Kidney (tissue), 13 donors: ENCODE measurements at regions not wholly inside any gene's neighbourhood (a gene's known extent, or its start where the extent isn't known, plus 50 kb on each side); places are given as distances from the start of the nearest gene placed in this dataset.
"Not testable (repeated sequence)": the region's sequence is repeated elsewhere in the genome, so short reads cannot be mapped to it uniquely, and the experiment has no call there.

Experiments used
- DNase-seq, 5 donors: peaks; one replicate each; pipeline ENCODE4 v3.0.0-alpha.2; 2013 to 2020
- FAIRE-seq: peaks from 2 replicates; lab custom pipeline; 2012; peaks lifted over from hg19 to GRCh38; lab: Jason Lieb, UNC
- H3K27ac ChIP-seq, 2 donors: one replicate each; pipeline ENCODE4 v1.7.0; 2013; ENCODE audit warnings: low read depth in 2 of 2, low read length in 2 of 2, inconsistent platforms in 1 of 2
- H3K27me3 ChIP-seq: one replicate; pipeline ENCODE4 v1.7.1; 2013; ENCODE audit warnings: low read length, inconsistent platforms; ENCODE audit not compliant: control insufficient read depth, insufficient read depth
- H3K36me3 ChIP-seq, 3 donors: one replicate each; pipeline versions ENCODE4 v1.7.0 to v1.7.1; 2013; ENCODE audit warnings: low read length in 3 of 3, control low read depth in 1 of 3, inconsistent platforms in 1 of 3; ENCODE audit not compliant: insufficient read depth in 3 of 3, control insufficient read depth in 2 of 3
- H3K4me1 ChIP-seq, 3 donors: one replicate each; pipeline versions ENCODE4 v1.7.0 to v1.7.1; 2013; ENCODE audit warnings: low read length in 3 of 3, inconsistent platforms in 1 of 3, low read depth in 1 of 3; ENCODE audit not compliant: control insufficient read depth in 2 of 3, insufficient read depth in 2 of 3
- H3K4me3 ChIP-seq, 3 donors: one replicate each; pipeline versions ENCODE4 v1.7.0 to v1.8.1; 2013; ENCODE audit warnings: low read length in 3 of 3, control low read depth in 1 of 3, inconsistent platforms in 1 of 3
- H3K9ac ChIP-seq, 3 donors: one replicate each; pipeline versions ENCODE4 v1.7.0 to v1.7.1; 2013; ENCODE audit warnings: low read length in 3 of 3, control low read depth in 1 of 3, inconsistent platforms in 1 of 3
- H3K9me3 ChIP-seq, 3 donors: one replicate each; pipeline versions ENCODE4 v1.7.0 to v1.7.1; 2013; ENCODE audit warnings: low read length in 3 of 3, control low read depth in 1 of 3, inconsistent platforms in 1 of 3; ENCODE audit not compliant: control insufficient read depth in 2 of 3, insufficient read depth in 1 of 3
- intact Hi-C: fragments of 100-400 bp; cut with DNase I; formaldehyde crosslinking; loops from one replicate; pipeline ENCODE4 v1.11.1; 2022
- TF ChIP-seq, protein P1 (sequence below): IDR thresholded peaks from 3 replicates; pipeline ENCODE4 v1.5.1; 2012; ENCODE audit warnings: mild to moderate bottlenecking, moderate library complexity, borderline replicate concordance; ENCODE audit not compliant: insufficient read depth; ENCODE audit errors: extremely low read depth
- donor health status: control.
- donor health status: control.
- donor health status: control.
- donor health status: control.
- donor health status: control.
- donor health status: DM: yes; HTN: yes; CAD: no.
- donor health status: Normal renal cell carcinoma (clear cell type).

DNA sequence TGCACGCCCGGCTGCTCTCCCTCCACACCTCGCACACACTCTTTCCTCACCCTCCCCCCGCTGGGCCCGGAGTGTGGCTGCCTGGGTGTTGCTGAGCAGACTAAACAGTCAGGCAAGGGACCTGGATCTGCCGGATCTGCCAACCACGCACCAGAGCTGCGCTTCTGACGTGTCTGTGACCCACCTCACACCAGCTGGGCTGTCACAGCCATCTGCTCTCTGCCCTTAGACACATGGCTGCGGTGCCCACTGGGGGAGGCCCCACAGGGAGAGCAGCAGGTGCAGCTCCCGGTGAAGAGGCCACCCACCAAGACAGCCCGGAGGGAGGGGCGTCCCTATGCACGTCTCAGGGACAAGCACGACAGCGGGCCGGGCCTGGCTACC is 5403.1 kb upstream of the TPTE start:
- FAIRE-seq, H3K27ac ChIP-seq, H3K4me3 ChIP-seq, H3K9me3 ChIP-seq, intact Hi-C loops, H3K36me3 ChIP-seq, H3K27me3 ChIP-seq, H3K4me1 ChIP-seq, H3K9ac ChIP-seq: not testable (repeated sequence)
- peak in 1 of 5 donors; percentile 42 for DNase-seq

DNA sequence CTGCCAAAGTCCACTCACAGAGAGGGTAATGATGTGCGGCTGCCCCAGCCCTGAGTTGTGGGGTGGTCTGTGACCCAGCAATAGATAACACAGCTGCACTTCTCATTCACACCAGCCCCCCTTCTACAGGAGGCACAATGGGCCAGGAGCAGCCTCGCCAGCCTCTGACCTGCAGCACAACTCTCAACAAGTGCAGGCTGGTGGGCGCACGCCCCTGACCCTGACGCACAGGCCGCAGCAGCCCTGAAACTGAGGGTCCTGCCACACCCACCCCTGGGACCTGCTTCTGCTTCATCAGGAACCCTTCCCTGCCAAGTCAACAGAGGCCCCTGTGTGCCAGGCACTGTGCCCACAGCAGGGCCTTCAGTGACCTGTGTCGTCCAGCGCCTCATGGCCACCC is 5402.2 kb upstream of the TPTE start:
- H3K27ac ChIP-seq, intact Hi-C loops, FAIRE-seq, H3K9me3 ChIP-seq, H3K9ac ChIP-seq, H3K27me3 ChIP-seq, H3K4me1 ChIP-seq, H3K36me3 ChIP-seq, H3K4me3 ChIP-seq: not testable (repeated sequence)
- peak in 2 of 5 donors; percentile 43 to 65 for DNase-seq

DNA sequence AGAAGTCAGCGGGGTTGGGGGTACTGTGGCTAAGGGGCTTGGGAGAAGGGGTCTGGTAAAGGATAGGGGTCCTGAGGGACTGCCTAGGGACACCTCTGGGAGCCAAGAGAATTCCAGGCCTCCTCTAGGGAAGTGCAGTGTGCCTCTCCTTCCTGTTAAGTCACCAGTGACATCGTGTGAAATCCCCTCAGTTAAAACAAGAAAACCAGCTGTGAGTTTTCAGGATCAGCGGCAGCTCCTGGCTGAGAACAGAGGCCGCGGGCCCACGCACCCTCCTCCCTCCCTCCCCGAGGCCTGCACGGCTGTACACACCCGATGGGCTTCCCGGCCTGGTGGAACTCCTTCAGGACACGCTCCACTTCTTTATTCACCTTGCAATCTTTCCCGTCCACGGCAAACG is 5400.0 kb upstream of the TPTE start:
- FAIRE-seq, intact Hi-C loops, H3K9ac ChIP-seq, H3K4me3 ChIP-seq, H3K4me1 ChIP-seq, H3K36me3 ChIP-seq, H3K9me3 ChIP-seq, H3K27me3 ChIP-seq: not testable (repeated sequence)
- peak in 4 of 5 donors; percentile 19 to 66 (median 38) for DNase-seq
- peak overlapping the region in 1 of 2 donors; percentile 37 for H3K27ac ChIP-seq

DNA sequence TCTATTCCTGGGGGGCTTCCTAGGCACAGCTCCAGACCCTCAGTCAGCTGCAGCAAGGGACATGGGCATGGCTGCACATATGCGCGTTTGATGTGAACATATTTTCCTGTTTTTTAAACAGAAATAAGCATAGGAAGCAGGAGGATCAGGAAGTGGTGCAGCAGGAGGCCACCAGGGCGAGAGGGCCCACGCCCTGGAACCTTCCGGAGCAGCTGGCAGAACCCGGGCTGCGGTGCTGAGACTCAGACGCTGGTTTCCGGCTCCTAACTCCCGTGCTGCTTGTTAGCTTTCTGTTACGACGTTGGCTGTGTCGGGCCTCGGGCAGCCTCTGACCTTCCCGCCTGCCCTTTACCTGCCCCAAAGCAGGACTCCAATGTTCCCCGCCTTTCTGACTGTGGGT is 5399.5 kb upstream of the TPTE start:
- H3K27me3 ChIP-seq, H3K4me3 ChIP-seq, H3K9me3 ChIP-seq, intact Hi-C loops, H3K27ac ChIP-seq, H3K9ac ChIP-seq, H3K4me1 ChIP-seq, H3K36me3 ChIP-seq, DNase-seq, FAIRE-seq: not testable (repeated sequence)

DNA sequence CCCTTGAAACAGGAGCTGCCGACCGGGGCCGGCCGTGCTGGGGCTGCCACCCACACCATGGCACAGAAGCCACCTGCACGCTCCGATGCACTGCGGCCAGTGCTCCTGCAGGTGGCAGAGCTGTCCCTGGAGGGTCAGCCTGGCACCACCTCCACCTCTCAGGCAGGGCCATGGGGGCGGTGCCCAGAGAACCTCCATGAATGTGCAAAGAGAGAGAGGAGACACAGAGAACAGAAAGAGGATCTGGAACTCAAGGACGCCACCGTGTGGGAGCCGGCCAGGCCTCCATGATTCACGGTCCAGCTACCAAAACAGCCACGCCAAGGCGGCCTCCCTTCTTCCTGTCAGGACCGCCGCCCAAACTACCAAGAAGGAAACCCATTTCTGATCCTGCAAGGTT is 5397.7 kb upstream of the TPTE start:
- H3K4me1 ChIP-seq, H3K9me3 ChIP-seq, H3K27me3 ChIP-seq, FAIRE-seq, H3K9ac ChIP-seq, H3K4me3 ChIP-seq, H3K27ac ChIP-seq, intact Hi-C loops, H3K36me3 ChIP-seq: not testable (repeated sequence)
- TF ChIP-seq, protein P1, sequence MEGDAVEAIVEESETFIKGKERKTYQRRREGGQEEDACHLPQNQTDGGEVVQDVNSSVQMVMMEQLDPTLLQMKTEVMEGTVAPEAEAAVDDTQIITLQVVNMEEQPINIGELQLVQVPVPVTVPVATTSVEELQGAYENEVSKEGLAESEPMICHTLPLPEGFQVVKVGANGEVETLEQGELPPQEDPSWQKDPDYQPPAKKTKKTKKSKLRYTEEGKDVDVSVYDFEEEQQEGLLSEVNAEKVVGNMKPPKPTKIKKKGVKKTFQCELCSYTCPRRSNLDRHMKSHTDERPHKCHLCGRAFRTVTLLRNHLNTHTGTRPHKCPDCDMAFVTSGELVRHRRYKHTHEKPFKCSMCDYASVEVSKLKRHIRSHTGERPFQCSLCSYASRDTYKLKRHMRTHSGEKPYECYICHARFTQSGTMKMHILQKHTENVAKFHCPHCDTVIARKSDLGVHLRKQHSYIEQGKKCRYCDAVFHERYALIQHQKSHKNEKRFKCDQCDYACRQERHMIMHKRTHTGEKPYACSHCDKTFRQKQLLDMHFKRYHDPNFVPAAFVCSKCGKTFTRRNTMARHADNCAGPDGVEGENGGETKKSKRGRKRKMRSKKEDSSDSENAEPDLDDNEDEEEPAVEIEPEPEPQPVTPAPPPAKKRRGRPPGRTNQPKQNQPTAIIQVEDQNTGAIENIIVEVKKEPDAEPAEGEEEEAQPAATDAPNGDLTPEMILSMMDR, result peak; percentile 35
- DNase-seq, result peak in 1 of 5 donors; percentile 92

DNA sequence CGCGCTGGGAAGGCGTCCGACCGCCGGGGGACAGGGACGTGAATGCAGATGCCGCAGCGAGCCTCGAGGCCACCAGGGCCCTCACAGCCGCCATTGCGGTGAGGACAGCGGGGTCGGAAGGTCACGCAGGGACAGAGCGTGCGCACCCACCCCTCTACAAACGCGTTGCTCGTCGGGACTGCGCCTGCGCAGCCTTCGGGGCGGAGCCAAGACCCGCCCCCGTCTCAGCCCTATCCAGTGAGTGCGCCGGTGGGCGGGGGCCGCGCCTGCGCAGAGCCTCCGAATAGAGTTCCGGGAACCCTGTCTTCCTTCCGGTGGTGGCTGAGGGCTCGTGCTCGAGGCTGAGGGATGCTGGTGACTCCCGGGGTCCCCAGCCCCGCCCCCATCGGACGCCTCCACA is 5393.1 kb upstream of the TPTE start:
- intact Hi-C loops, FAIRE-seq, H3K27me3 ChIP-seq: not testable (repeated sequence)

DNA sequence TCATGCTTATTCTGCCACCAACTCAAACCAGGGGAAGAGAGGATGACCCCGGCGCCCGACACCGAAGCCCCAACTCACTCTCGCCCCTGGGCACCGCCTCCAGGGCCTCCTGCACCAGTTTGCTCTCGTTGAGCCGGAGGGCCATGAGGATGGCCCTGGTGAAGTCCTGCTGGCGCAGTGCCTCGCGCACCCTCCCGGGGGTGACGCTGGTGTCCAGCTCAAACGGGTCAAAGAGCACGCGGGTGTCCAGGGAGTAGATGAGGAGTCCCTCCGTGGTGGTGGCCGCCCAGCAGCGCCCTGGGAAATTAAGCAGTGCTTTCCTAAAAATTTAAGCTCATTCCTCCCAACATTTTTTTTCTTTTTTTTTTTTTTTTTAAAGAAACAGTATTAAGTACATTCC is 5387.6 kb upstream of the TPTE start:
- H3K27ac ChIP-seq, result not testable (repeated sequence)

More for the DNA sequence above, 5393.1 kb upstream of the TPTE start:
- H3K4me1 ChIP-seq, H3K36me3 ChIP-seq, H3K9ac ChIP-seq, H3K9me3 ChIP-seq: not testable (repeated sequence)
- Histone ChIP-seq H3K4me3 (peak overlapping the region in 1 of 3 donors; percentile 20), H3K27ac (peak overlapping the region; percentile 41 to 51)
- peak; percentile 92 to 99 (median 96) for DNase-seq

DNA sequence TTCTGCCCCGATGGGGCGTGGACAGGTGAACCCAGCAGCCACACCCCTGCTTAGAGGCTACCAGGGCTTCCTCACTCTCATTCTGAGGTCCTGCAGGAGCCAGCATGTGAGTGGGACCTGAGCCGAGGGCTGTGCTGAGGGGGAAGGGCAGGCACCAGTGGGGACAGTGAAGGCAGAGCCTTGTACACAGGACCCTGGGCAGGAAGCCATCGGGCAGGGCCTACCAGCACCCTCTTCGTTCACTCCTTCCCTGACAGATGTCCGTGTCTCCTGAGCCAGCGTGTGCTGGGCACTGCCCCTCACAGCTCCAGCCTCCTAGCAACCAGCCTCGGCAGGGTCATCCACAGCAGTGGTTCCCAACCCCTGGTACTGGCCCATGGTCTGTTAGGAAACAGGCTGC is 5385.0 kb upstream of the TPTE start:
- FAIRE-seq, H3K27me3 ChIP-seq, H3K27ac ChIP-seq, H3K4me1 ChIP-seq, intact Hi-C loops, H3K36me3 ChIP-seq, H3K4me3 ChIP-seq, H3K9me3 ChIP-seq, H3K9ac ChIP-seq: not testable (repeated sequence)
- DNase-seq, result peak in 1 of 5 donors; percentile 10

More for the DNA sequence above, 5387.6 kb upstream of the TPTE start:
- H3K9me3 ChIP-seq, H3K36me3 ChIP-seq, H3K4me3 ChIP-seq, H3K27me3 ChIP-seq, DNase-seq, intact Hi-C loops, H3K9ac ChIP-seq, H3K4me1 ChIP-seq, FAIRE-seq: not testable (repeated sequence)
